CD14-positive monocyte (primary cell): ENCODE measurements at regions not wholly inside any gene's neighbourhood (a gene's known extent, or its start where the extent isn't known, plus 50 kb on each side); places are given as distances from the start of the nearest gene placed in this dataset.

Experiments
- DNase-seq, 3 donors: peaks; one replicate each; pipeline ENCODE4 v3.0.0-alpha.2; 2011 to 2022
- H2AFZ ChIP-seq: 2 replicates; pipeline ENCODE4 v1.6.0; 2012; ENCODE audit warnings: mild to moderate bottlenecking, low read depth, low read length, inconsistent platforms; ENCODE audit not compliant: insufficient read depth, poor library complexity, severe bottlenecking
- H3K27ac ChIP-seq, 2 donors: 1 replicate in 1 of 2; 2 replicates in 1 of 2; pipeline ENCODE4 v1.5.1; 2012 to 2013; ENCODE audit warnings: low read length in 2 of 2, control low read depth in 1 of 2, inconsistent platforms in 1 of 2, low read depth in 1 of 2, mild to moderate bottlenecking in 1 of 2
- H3K27me3 ChIP-seq, 2 donors: one replicate each; pipeline versions ENCODE4 v1.6.0 to v1.6.1; 2011 to 2013; ENCODE audit warnings: low read length in 2 of 2; ENCODE audit not compliant: control insufficient read depth in 2 of 2, insufficient read depth in 2 of 2
- H3K36me3 ChIP-seq, 2 donors: replicated peaks in 1 of 2; 1 replicate in 1 of 2; 2 replicates in 1 of 2; pipeline versions ENCODE4 v1.5.1 to v1.6.1; 2012 to 2013; ENCODE audit warnings: low read length in 2 of 2, control low read depth in 1 of 2, inconsistent platforms in 1 of 2, mild to moderate bottlenecking in 1 of 2; ENCODE audit not compliant: insufficient read depth in 2 of 2, control insufficient read depth in 1 of 2
- H3K4me1 ChIP-seq, 2 donors: 1 replicate in 1 of 2; 2 replicates in 1 of 2; pipeline versions ENCODE4 v1.5.1 to v1.6.1; 2012 to 2013; ENCODE audit warnings: low read length in 2 of 2, control low read depth in 1 of 2, inconsistent platforms in 1 of 2, mild to moderate bottlenecking in 1 of 2, moderate library complexity in 1 of 2; ENCODE audit not compliant: insufficient read depth in 2 of 2, control insufficient read depth in 1 of 2
- H3K4me2 ChIP-seq: replicated peaks from 2 replicates; pipeline ENCODE3; 2012; ENCODE audit warnings: low read length, moderate library complexity, mild to moderate bottlenecking; ENCODE audit not compliant: poor library complexity, severe bottlenecking; ENCODE audit errors: extremely low read depth
- H3K4me3 ChIP-seq, 3 experiments: fragments of 200-600 bp in 1 of 3; sonication (generic) in 1 of 3; replicated peaks in 1 of 3; 1 replicate in 2 of 3; 2 replicates in 1 of 3; pipeline ENCODE4 v1.5.1; 2011 to 2013; ENCODE audit warnings: low read length in 3 of 3, mild to moderate bottlenecking in 3 of 3, control low read depth in 2 of 3, low read depth in 2 of 3, inconsistent platforms in 1 of 3, moderate library complexity in 1 of 3
- H3K79me2 ChIP-seq: 2 replicates; pipeline ENCODE4 v1.6.0; 2012; ENCODE audit warnings: mild to moderate bottlenecking, control low read depth, inconsistent platforms, low read length, moderate library complexity; ENCODE audit not compliant: insufficient read depth
- H3K9ac ChIP-seq: 2 replicates; pipeline ENCODE4 v1.6.0; 2017; ENCODE audit warnings: low read length, mild to moderate bottlenecking; ENCODE audit not compliant: insufficient read depth, poor library complexity, severe bottlenecking
- H3K9me3 ChIP-seq, 2 donors: replicated peaks in 1 of 2; 1 replicate in 1 of 2; 2 replicates in 1 of 2; pipeline versions ENCODE4 v1.5.1 to v1.6.1; 2012 to 2013; ENCODE audit warnings: low read length in 2 of 2, control low read depth in 1 of 2; ENCODE audit not compliant: control insufficient read depth in 1 of 2, insufficient read depth in 1 of 2
- H4K20me1 ChIP-seq: 2 replicates; pipeline ENCODE4 v1.6.0; 2012; ENCODE audit warnings: mild to moderate bottlenecking, low read length, control low read depth, moderate library complexity; ENCODE audit not compliant: insufficient read depth
- H3K27ac Mint-ChIP-seq, 7 donors: one replicate each; pipeline ENCODE4 v1.8.0; 2020; ENCODE audit warnings: mild to moderate bottlenecking in 7 of 7, mixed read lengths in 7 of 7, moderate library complexity in 6 of 7, inconsistent platforms in 2 of 7
- H3K27me3 Mint-ChIP-seq, 3 donors: one replicate each; pipeline ENCODE4 v1.8.0; 2021 to 2022; ENCODE audit warnings: low read depth in 3 of 3, mild to moderate bottlenecking in 3 of 3, mixed read lengths in 3 of 3, moderate library complexity in 3 of 3, inconsistent platforms in 1 of 3
- H3K36me3 Mint-ChIP-seq, 2 donors: one replicate each; pipeline ENCODE4 v1.8.0; 2020; ENCODE audit warnings: mixed read lengths in 2 of 2, inconsistent platforms in 1 of 2, mild to moderate bottlenecking in 1 of 2
- H3K4me1 Mint-ChIP-seq: one replicate; pipeline ENCODE4 v1.8.0; 2020; ENCODE audit warnings: mild to moderate bottlenecking, mixed read lengths
- H3K4me3 Mint-ChIP-seq, 2 donors: one replicate each; pipeline ENCODE4 v1.8.0; 2020; ENCODE audit warnings: mild to moderate bottlenecking in 2 of 2, mixed read lengths in 2 of 2, moderate library complexity in 1 of 2
- H3K9me3 Mint-ChIP-seq, 7 donors: one replicate each; pipeline ENCODE4 v1.8.0; 2020 to 2022; ENCODE audit warnings: mixed read lengths in 7 of 7, mild to moderate bottlenecking in 6 of 7, moderate library complexity in 6 of 7, inconsistent platforms in 2 of 7
- CTCF ChIP-seq: fragments of 200-600 bp; IDR thresholded peaks from one replicate; pipeline ENCODE4 v1.8.0; 2022; ENCODE audit warnings: antibody characterized with exemption, mild to moderate bottlenecking
- WGBS: methylation state at CpG from one replicate; pipeline ENCODE4 v1.1.5; 2013; ENCODE audit warnings: missing lambda C conversion rate; ENCODE audit not compliant: insufficient coverage; 5-methylcytosine and 5-hydroxymethylcytosine counted together
- intact Hi-C, 2 donors: fragments of 100-400 bp; cut with micrococcal nuclease; formaldehyde crosslinking; loops; one replicate each; pipeline versions ENCODE4 v1.15.0 to v1.15.1; 2023

GRCh38 chrX:150225756-150226155 lies 137.4 kb upstream of the MAMLD1 start:
- H3K4me1 Mint-ChIP-seq, result no peaks in the 10 kb centered on the region
- no peaks in the 10 kb centered on the region for H3K36me3 ChIP-seq
- no CpG with 5 or more reads among the region's 11 CpGs for WGBS
- no peaks in the 10 kb centered on the region for H3K36me3 Mint-ChIP-seq
- intact Hi-C loops, result no loop called here
- no peak overlapping the region for H3K9ac ChIP-seq
- H3K27ac Mint-ChIP-seq, result no peak overlapping the region
- no peaks in the 10 kb centered on the region for H3K4me1 ChIP-seq
- no peak overlapping the region for H3K4me3 ChIP-seq
- H2AFZ ChIP-seq, result no peak overlapping the region
- no peaks in the 10 kb centered on the region for H3K27me3 ChIP-seq
- H3K9me3 Mint-ChIP-seq, result no peaks in the 10 kb centered on the region
- no peak overlapping the region for H3K4me3 Mint-ChIP-seq
- H3K27ac ChIP-seq, result no peak overlapping the region
- DNase-seq, result no peak
- H3K9me3 ChIP-seq, result no peaks in the 10 kb centered on the region
- no peak for TF ChIP-seq CTCF
- H3K27me3 Mint-ChIP-seq, result peaks cover 0 to 2% (median 0%) of the 10 kb centered on the region in 3 donors
- no peak overlapping the region for H3K4me2 ChIP-seq
- no peaks in the 10 kb centered on the region for H3K79me2 ChIP-seq
- H4K20me1 ChIP-seq, result no peaks in the 10 kb centered on the region

GRCh38 chrX:150226223-150226965 lies 136.7 kb upstream of the MAMLD1 start:
- no peaks in the 10 kb centered on the region for H3K4me1 ChIP-seq
- TF ChIP-seq CTCF, result no peak
- no peaks in the 10 kb centered on the region for H3K79me2 ChIP-seq
- H3K9ac ChIP-seq, result no peak overlapping the region
- DNase-seq, result no peak
- no peaks in the 10 kb centered on the region for H3K36me3 ChIP-seq
- H3K4me2 ChIP-seq, result no peak overlapping the region
- no peak overlapping the region for H3K4me3 Mint-ChIP-seq
- H3K9me3 ChIP-seq, result no peaks in the 10 kb centered on the region
- intact Hi-C loops, result no loop called here
- no peak overlapping the region for H2AFZ ChIP-seq
- no peaks in the 10 kb centered on the region for H3K36me3 Mint-ChIP-seq
- no peaks in the 10 kb centered on the region for H3K4me1 Mint-ChIP-seq
- H3K4me3 ChIP-seq, result no peak overlapping the region
- no peaks in the 10 kb centered on the region for H3K27me3 ChIP-seq
- no peaks in the 10 kb centered on the region for H4K20me1 ChIP-seq
- H3K27ac Mint-ChIP-seq, result no peak overlapping the region
- no peaks in the 10 kb centered on the region for H3K9me3 Mint-ChIP-seq
- H3K27ac ChIP-seq, result no peak overlapping the region
- no peaks in the 10 kb centered on the region for H3K27me3 Mint-ChIP-seq
- 83% methylated on average over 4 of the region's 9 CpGs for WGBS
